ENCODE measurements at regions not wholly inside any gene's neighbourhood (a gene's known extent, or its start where the extent isn't known, plus 50 kb on each side); places are given as distances from the start of the nearest gene placed in this dataset.
"Not testable (repeated sequence)": the region's sequence is repeated elsewhere in the genome, so short reads cannot be mapped to it uniquely, and the experiment has no call there.

GRCh38 chr4:38420254-38420653, 243.7 kb upstream of the KLF3 start:
- not testable (repeated sequence) for DNase-seq (ENCODE audit: low read depth in 2 of 2)

- DNase-seq (ENCODE audit: low read depth in 2 of 2) = no peak
These were observed 241.1 kb upstream of the KLF3 start for GRCh38 chr4:38422850-38423249.

GRCh38 chr4:38424151-38424871, 239.7 kb upstream of the KLF3 start:
- no peak for DNase-seq (ENCODE audit: low read depth in 2 of 2)

- DNase-seq (ENCODE audit: low read depth in 2 of 2) = no peak
These were observed 237.5 kb upstream of the KLF3 start for GRCh38 chr4:38426532-38426931.

- DNase-seq (ENCODE audit: low read depth in 2 of 2) = no peak
These were observed 233.2 kb upstream of the KLF3 start for GRCh38 chr4:38430841-38431240.

- no peak for DNase-seq (ENCODE audit: low read depth in 2 of 2)
These were observed 221.8 kb upstream of the KLF3 start for GRCh38 chr4:38442073-38442788.

- no peak for DNase-seq (ENCODE audit: low read depth in 2 of 2)
These were observed 214.4 kb upstream of the KLF3 start for GRCh38 chr4:38449506-38450174.

GRCh38 chr4:38452009-38452408, 212.0 kb upstream of the KLF3 start:
- DNase-seq (ENCODE audit: low read depth in 2 of 2) = no peak

GRCh38 chr4:38452542-38452941, 211.5 kb upstream of the KLF3 start:
- DNase-seq (ENCODE audit: low read depth in 2 of 2) = no peak

- DNase-seq (ENCODE audit: low read depth in 2 of 2) = no peak
These were observed 210.6 kb upstream of the KLF3 start for GRCh38 chr4:38453253-38453881.

GRCh38 chr4:38454284-38454683, 209.7 kb upstream of the KLF3 start:
- no peak for DNase-seq (ENCODE audit: low read depth in 2 of 2)

- no peak for DNase-seq (ENCODE audit: low read depth in 2 of 2)
These were observed 208.7 kb upstream of the KLF3 start for GRCh38 chr4:38455092-38455862.

- no peak for DNase-seq (ENCODE audit: low read depth in 2 of 2)
These were observed 207.9 kb upstream of the KLF3 start for GRCh38 chr4:38456096-38456495.

GRCh38 chr4:38461342-38461741, 202.7 kb upstream of the KLF3 start:
- no peak for DNase-seq (ENCODE audit: low read depth in 2 of 2)

- DNase-seq (ENCODE audit: low read depth in 2 of 2) = no peak
These were observed 201.5 kb upstream of the KLF3 start for GRCh38 chr4:38462367-38463055.

- no peak for DNase-seq (ENCODE audit: low read depth in 2 of 2)
These were observed 200.6 kb upstream of the KLF3 start for GRCh38 chr4:38463268-38463958.

GRCh38 chr4:38464328-38464727, 199.7 kb upstream of the KLF3 start:
- DNase-seq (ENCODE audit: low read depth in 2 of 2) = no peak

GRCh38 chr4:38466401-38466800, 197.6 kb upstream of the KLF3 start:
- DNase-seq (ENCODE audit: low read depth in 2 of 2) = no peak

GRCh38 chr4:38467296-38467695, 196.7 kb upstream of the KLF3 start:
- no peak for DNase-seq (ENCODE audit: low read depth in 2 of 2)

- no peak for DNase-seq (ENCODE audit: low read depth in 2 of 2)
These were observed 195.6 kb upstream of the KLF3 start for GRCh38 chr4:38468339-38468866.
